ENCODE measurements at regions not wholly inside any gene's neighbourhood (a gene's known extent, or its start where the extent isn't known, plus 50 kb on each side); places are given as distances from the start of the nearest gene placed in this dataset.

DNA sequence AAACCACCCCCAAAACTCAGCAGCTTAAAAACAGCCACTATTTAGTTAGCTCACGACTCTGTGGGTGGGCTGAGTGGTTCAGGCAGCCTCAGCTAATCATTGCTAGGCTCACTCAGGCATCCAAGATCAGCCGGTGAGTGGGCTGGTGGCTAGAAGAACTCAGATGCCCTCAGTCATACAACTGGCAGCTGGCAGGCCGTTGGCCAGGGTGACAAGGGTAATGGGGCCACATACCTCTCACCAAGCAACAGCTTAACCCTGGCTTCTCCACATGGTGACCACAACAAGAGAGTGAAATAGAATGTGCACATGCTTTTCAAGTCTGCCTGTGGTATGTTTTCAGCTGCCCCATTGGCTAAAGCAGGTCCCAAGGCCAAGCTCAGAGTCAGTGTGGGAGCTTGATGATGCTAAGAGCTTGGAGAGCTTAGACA is 435.4 kb upstream of the TSHZ3 start:
- Mint-ChIP-seq H3K27me3 (peaks cover 4% of the 10 kb centered on the region), H3K27ac (no peak overlapping the region), H3K36me3 (ENCODE audit: insufficient read depth) (no peaks in the 10 kb centered on the region), H3K4me3 (ENCODE audit: low read depth) (no peak overlapping the region), H3K9me3 (ENCODE audit: low read depth) (no peaks in the 10 kb centered on the region), H3K4me1 (ENCODE audit: low read depth) (peaks cover 18% of the 10 kb centered on the region)
- DNase-seq (ENCODE audit: low spot score, unreplicated experiment), result no peak
- TF ChIP-seq, protein P1, sequence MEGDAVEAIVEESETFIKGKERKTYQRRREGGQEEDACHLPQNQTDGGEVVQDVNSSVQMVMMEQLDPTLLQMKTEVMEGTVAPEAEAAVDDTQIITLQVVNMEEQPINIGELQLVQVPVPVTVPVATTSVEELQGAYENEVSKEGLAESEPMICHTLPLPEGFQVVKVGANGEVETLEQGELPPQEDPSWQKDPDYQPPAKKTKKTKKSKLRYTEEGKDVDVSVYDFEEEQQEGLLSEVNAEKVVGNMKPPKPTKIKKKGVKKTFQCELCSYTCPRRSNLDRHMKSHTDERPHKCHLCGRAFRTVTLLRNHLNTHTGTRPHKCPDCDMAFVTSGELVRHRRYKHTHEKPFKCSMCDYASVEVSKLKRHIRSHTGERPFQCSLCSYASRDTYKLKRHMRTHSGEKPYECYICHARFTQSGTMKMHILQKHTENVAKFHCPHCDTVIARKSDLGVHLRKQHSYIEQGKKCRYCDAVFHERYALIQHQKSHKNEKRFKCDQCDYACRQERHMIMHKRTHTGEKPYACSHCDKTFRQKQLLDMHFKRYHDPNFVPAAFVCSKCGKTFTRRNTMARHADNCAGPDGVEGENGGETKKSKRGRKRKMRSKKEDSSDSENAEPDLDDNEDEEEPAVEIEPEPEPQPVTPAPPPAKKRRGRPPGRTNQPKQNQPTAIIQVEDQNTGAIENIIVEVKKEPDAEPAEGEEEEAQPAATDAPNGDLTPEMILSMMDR (IDR thresholded peaks at IDR 0.05; ENCODE audit: unreplicated experiment), result no peak

- DNase-seq (ENCODE audit: low spot score, unreplicated experiment), result no peak
- no peaks in the 10 kb centered on the region for H3K27me3 Mint-ChIP-seq
- no peak overlapping the region for H3K27ac Mint-ChIP-seq
- TF ChIP-seq, protein P1 (IDR thresholded peaks at IDR 0.05; ENCODE audit: unreplicated experiment), result no peak
- H3K36me3 Mint-ChIP-seq (ENCODE audit: insufficient read depth), result no peaks in the 10 kb centered on the region
- no peak overlapping the region for H3K4me3 Mint-ChIP-seq (ENCODE audit: low read depth)
- H3K9me3 Mint-ChIP-seq (ENCODE audit: low read depth), result no peaks in the 10 kb centered on the region
- H3K4me1 Mint-ChIP-seq (ENCODE audit: low read depth), result no peaks in the 10 kb centered on the region
Observed at GRCh38 chr19:31801611-31802010, 452.4 kb upstream of the TSHZ3 start.

DNA sequence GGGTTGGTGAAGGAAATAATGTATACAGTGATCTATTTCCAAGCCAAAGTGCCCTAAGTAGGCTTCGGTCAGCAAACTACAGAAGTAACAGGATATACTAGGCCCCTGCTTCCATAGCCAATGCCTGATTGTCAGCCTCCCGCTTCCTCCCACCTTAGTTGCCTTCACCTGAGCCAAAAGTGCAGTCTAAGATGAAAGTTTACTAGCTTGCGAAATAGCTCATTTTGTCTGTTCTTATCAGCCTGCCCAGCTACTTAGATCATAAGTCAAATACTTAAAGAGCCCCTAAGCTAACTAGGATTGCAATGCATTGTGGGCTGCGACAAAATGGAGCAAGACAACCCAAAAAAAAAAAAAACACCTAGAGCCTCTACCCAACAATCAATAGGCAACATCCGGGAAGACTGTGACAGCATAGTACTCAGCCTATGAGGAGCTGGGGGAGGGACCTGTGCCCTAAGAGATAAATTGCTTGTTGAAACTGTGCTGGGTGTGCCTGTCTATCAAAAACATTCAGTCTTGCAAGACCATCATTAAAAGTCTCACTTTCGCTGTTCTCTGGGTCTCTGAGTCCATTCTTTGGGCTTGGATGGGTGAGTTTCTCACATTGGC is 454.7 kb upstream of the TSHZ3 start:
- Mint-ChIP-seq H3K4me3 (ENCODE audit: low read depth) (no peak overlapping the region), H3K36me3 (ENCODE audit: insufficient read depth) (no peaks in the 10 kb centered on the region), H3K4me1 (ENCODE audit: low read depth) (no peaks in the 10 kb centered on the region), H3K27ac (no peak overlapping the region), H3K9me3 (ENCODE audit: low read depth) (no peaks in the 10 kb centered on the region), H3K27me3 (no peaks in the 10 kb centered on the region)
- TF ChIP-seq, protein P1 (IDR thresholded peaks at IDR 0.05; ENCODE audit: unreplicated experiment), result no peak
- DNase-seq (ENCODE audit: low spot score, unreplicated experiment), result no peak

- no peaks in the 10 kb centered on the region for H3K27me3 Mint-ChIP-seq
- no peak overlapping the region for H3K27ac Mint-ChIP-seq
- no peak for DNase-seq (ENCODE audit: low spot score, unreplicated experiment)
- no peaks in the 10 kb centered on the region for H3K9me3 Mint-ChIP-seq (ENCODE audit: low read depth)
- TF ChIP-seq, protein P1 (IDR thresholded peaks at IDR 0.05; ENCODE audit: unreplicated experiment), result no peak
- H3K36me3 Mint-ChIP-seq (ENCODE audit: insufficient read depth), result no peaks in the 10 kb centered on the region
- H3K4me3 Mint-ChIP-seq (ENCODE audit: low read depth), result no peak overlapping the region
- no peaks in the 10 kb centered on the region for H3K4me1 Mint-ChIP-seq (ENCODE audit: low read depth)
Observed at GRCh38 chr19:31804668-31805067, 455.4 kb upstream of the TSHZ3 start.

DNA sequence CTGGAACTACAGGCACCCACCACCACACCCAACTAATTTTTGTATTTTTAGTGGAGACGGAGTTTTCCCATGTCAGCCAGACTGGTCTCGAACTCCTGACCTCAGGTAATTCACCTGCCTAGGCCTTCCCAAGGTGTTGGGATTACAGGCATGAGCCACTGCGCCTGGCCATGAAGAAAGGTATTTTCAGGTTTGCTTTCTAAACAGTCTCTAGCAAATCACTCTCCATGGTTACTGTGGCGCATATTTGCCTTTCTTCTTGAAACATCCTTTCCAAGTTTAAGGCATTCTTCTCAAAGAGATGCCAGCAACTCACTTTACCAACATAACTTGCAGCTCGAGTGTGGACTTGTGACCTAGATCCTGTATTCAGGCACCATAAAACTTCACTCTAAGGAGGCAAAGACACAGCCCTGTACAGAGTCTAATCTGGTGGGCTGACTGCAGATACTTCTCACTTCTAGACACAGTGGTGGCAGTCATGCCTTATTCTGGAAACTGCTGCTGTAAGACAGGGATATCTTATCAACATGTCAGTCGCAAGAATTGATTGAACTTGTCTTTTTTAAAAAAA is 461.4 kb upstream of the TSHZ3 start:
- Mint-ChIP-seq H3K4me1 (ENCODE audit: low read depth) (no peaks in the 10 kb centered on the region), H3K9me3 (ENCODE audit: low read depth) (no peaks in the 10 kb centered on the region), H3K27me3 (no peaks in the 10 kb centered on the region), H3K4me3 (ENCODE audit: low read depth) (no peak overlapping the region), H3K36me3 (ENCODE audit: insufficient read depth) (no peaks in the 10 kb centered on the region), H3K27ac (no peak overlapping the region)
- TF ChIP-seq, protein P1 (IDR thresholded peaks at IDR 0.05; ENCODE audit: unreplicated experiment), result no peak
- DNase-seq (ENCODE audit: low spot score, unreplicated experiment), result no peak
